HG03066 (cell line): ENCODE measurements at regions not wholly inside any gene's neighbourhood (a gene's known extent, or its start where the extent isn't known, plus 50 kb on each side); places are given as distances from the start of the nearest gene placed in this dataset.
"Not testable (repeated sequence)": the region's sequence is repeated elsewhere in the genome, so short reads cannot be mapped to it uniquely, and the experiment has no call there.

Experiments used
- ATAC-seq: cut with Tn5 transposase; IDR thresholded peaks from one replicate; pipeline ENCODE4 v1.9.1; 2021; ENCODE audit warnings: low read depth; ENCODE audit not compliant: unreplicated experiment

GRCh38 chr12:107826276-107826675, 51.8 kb downstream of the ASCL4 start:
- no peak for ATAC-seq

GRCh38 chr12:107829271-107829670, 54.8 kb downstream of the ASCL4 start:
- no peak for ATAC-seq

GRCh38 chr12:107832441-107832840, 57.9 kb downstream of the ASCL4 start:
- no peak for ATAC-seq

GRCh38 chr12:107840186-107840585, 65.7 kb downstream of the ASCL4 start:
- no peak for ATAC-seq

- ATAC-seq: no peak
Measured at GRCh38 chr12:107843351-107844311, 69.1 kb downstream of the ASCL4 start.

GRCh38 chr12:107844312-107844921, 69.9 kb downstream of the ASCL4 start:
- ATAC-seq: no peak

GRCh38 chr12:107845226-107845979, 70.9 kb downstream of the ASCL4 start:
- no peak for ATAC-seq

GRCh38 chr12:107845980-107846659, 71.6 kb downstream of the ASCL4 start:
- no peak for ATAC-seq

- ATAC-seq: no peak
Measured at GRCh38 chr12:107847430-107847829, 72.9 kb downstream of the ASCL4 start.

- no peak for ATAC-seq
Measured at GRCh38 chr12:107847830-107848229, 73.3 kb downstream of the ASCL4 start.

GRCh38 chr12:107853479-107853878, 79.0 kb downstream of the ASCL4 start:
- ATAC-seq: peak; percentile 83

- ATAC-seq: no peak
Measured at GRCh38 chr12:107855471-107855870, 81.0 kb downstream of the ASCL4 start.

GRCh38 chr12:107856096-107856495, 81.6 kb downstream of the ASCL4 start:
- no peak for ATAC-seq

- ATAC-seq: no peak
Measured at GRCh38 chr12:107857191-107857590, 82.7 kb downstream of the ASCL4 start.

GRCh38 chr12:107859367-107859766, 84.9 kb downstream of the ASCL4 start:
- no peak for ATAC-seq

- no peak for ATAC-seq
Measured at GRCh38 chr12:107864235-107864634, 89.7 kb downstream of the ASCL4 start.

- not testable (repeated sequence) for ATAC-seq
Measured at GRCh38 chr12:107864727-107865126, 90.2 kb downstream of the ASCL4 start.

- no peak for ATAC-seq
Measured at GRCh38 chr12:107873223-107873622, 98.7 kb downstream of the ASCL4 start.

GRCh38 chr12:107875786-107876185, 101.3 kb downstream of the ASCL4 start:
- ATAC-seq: no peak
